ENCODE measurements at regions not wholly inside any gene's neighbourhood (a gene's known extent, or its start where the extent isn't known, plus 50 kb on each side); places are given as distances from the start of the nearest gene placed in this dataset.

GRCh38 chr7:50227726-50228125 is 76.8 kb upstream of the IKZF1 start:
- Mint-ChIP-seq H3K27me3 (no peaks in the 10 kb centered on the region), H3K4me1 (peaks cover 8% of the 10 kb centered on the region), H3K27ac (no peak overlapping the region), H3K9me3 (ENCODE audit: insufficient read depth) (no peaks in the 10 kb centered on the region), H3K4me3 (no peak overlapping the region)
- no peak for DNase-seq
- no peaks in the 10 kb centered on the region for H4K20me1 ChIP-seq (ENCODE audit: control insufficient read depth, insufficient read depth, low read length, poor library complexity, severe bottlenecking)
- 71% methylated on average over 4 of the region's 6 CpGs for WGBS (ENCODE audit: insufficient coverage)
- TF ChIP-seq CTCF (IDR thresholded peaks at IDR 0.05): no peak
- no peak for TF ChIP-seq EZH2 (IDR thresholded peaks at IDR 0.05; ENCODE audit: borderline replicate concordance, insufficient read depth, low read depth, low read length, poor library complexity, severe bottlenecking)
- no peaks in the 10 kb centered on the region for H3K4me1 ChIP-seq (ENCODE audit: control insufficient read depth in 2 of 2, insufficient read depth in 2 of 2, low read length in 2 of 2)
- no peaks in the 10 kb centered on the region for H3K27me3 ChIP-seq (replicated peaks in 1 of 4; ENCODE audit: control extremely low read depth in 1 of 4, control insufficient read depth in 3 of 4, insufficient read depth in 4 of 4, low read length in 3 of 4)
- H3K79me2 ChIP-seq (ENCODE audit: control insufficient read depth, insufficient read depth, low read length): no peaks in the 10 kb centered on the region
- H2AFZ ChIP-seq (ENCODE audit: insufficient read depth, low read depth, low read length, poor library complexity, severe bottlenecking): no peak overlapping the region
- H3K4me3 ChIP-seq (ENCODE audit: control extremely low read depth in 1 of 5, extremely low read depth in 1 of 5, insufficient read depth in 1 of 5, low read depth in 2 of 5, low read length in 4 of 5): no peak overlapping the region
- no peaks in the 10 kb centered on the region for H3K36me3 ChIP-seq (replicated peaks in 1 of 2; ENCODE audit: control extremely low read depth in 1 of 2, control insufficient read depth in 1 of 2, extremely low read depth in 1 of 2, insufficient read depth in 2 of 2, low read length in 1 of 2)
- no peak for ATAC-seq (ENCODE audit: low read depth)
- intact Hi-C loops (cut with micrococcal nuclease): no loop called here
- POLR2A ChIA-PET: no interaction called here
- no peak overlapping the region for H3K27ac ChIP-seq (ENCODE audit: low read length in 2 of 2)
- H3K4me2 ChIP-seq (replicated peaks; ENCODE audit: low read depth, low read length, poor library complexity, severe bottlenecking): no peak overlapping the region
- peaks cover 0 to 15% (median 5%) of the 10 kb centered on the region in 3 donors for H3K9me3 ChIP-seq (ENCODE audit: control extremely low read depth in 1 of 3, control insufficient read depth in 2 of 3, insufficient read depth in 1 of 3, low read length in 2 of 3)
- H3K9ac ChIP-seq (ENCODE audit: low read length): no peak overlapping the region
- CTCF ChIA-PET: interaction anchor here (0.6 to 2.4 kb wide), 9 partner anchors 9 to 190 kb away, joined by 3 to 8 read pairs (median 4); no protein-coding TSS in a partner anchor

GRCh38 chr7:50226669-50227068 is 77.8 kb upstream of the IKZF1 start:
- no peaks in the 10 kb centered on the region for H3K4me1 ChIP-seq (ENCODE audit: control insufficient read depth in 2 of 2, insufficient read depth in 2 of 2, low read length in 2 of 2)
- CTCF ChIA-PET: interaction anchor here (0.9 to 1.7 kb wide), 4 partner anchors 21 to 143 kb away, joined by 3 to 7 read pairs (median 4); no protein-coding TSS in a partner anchor
- H3K27ac ChIP-seq (ENCODE audit: low read length in 2 of 2): no peak overlapping the region
- no peak overlapping the region for H3K27ac Mint-ChIP-seq
- H3K4me2 ChIP-seq (replicated peaks; ENCODE audit: low read depth, low read length, poor library complexity, severe bottlenecking): no peak overlapping the region
- no peak for DNase-seq
- WGBS (ENCODE audit: insufficient coverage): 87% methylated on average over 3 of the region's 3 CpGs
- H2AFZ ChIP-seq (ENCODE audit: insufficient read depth, low read depth, low read length, poor library complexity, severe bottlenecking): no peak overlapping the region
- H3K4me3 ChIP-seq (ENCODE audit: control extremely low read depth in 1 of 5, extremely low read depth in 1 of 5, insufficient read depth in 1 of 5, low read depth in 2 of 5, low read length in 4 of 5): no peak overlapping the region
- H3K4me1 Mint-ChIP-seq: peaks cover 8% of the 10 kb centered on the region
- no peak for ATAC-seq (ENCODE audit: low read depth)
- H3K9me3 ChIP-seq (ENCODE audit: control extremely low read depth in 1 of 3, control insufficient read depth in 2 of 3, insufficient read depth in 1 of 3, low read length in 2 of 3): peaks cover 1 to 26% (median 5%) of the 10 kb centered on the region in 3 donors
- no peaks in the 10 kb centered on the region for H3K36me3 ChIP-seq (replicated peaks in 1 of 2; ENCODE audit: control extremely low read depth in 1 of 2, control insufficient read depth in 1 of 2, extremely low read depth in 1 of 2, insufficient read depth in 2 of 2, low read length in 1 of 2)
- no peaks in the 10 kb centered on the region for H3K27me3 Mint-ChIP-seq
- peaks cover 3% of the 10 kb centered on the region for H3K9me3 Mint-ChIP-seq (ENCODE audit: insufficient read depth)
- intact Hi-C loops (cut with micrococcal nuclease): no loop called here
- H3K27me3 ChIP-seq (replicated peaks in 1 of 4; ENCODE audit: control extremely low read depth in 1 of 4, control insufficient read depth in 3 of 4, insufficient read depth in 4 of 4, low read length in 3 of 4): no peaks in the 10 kb centered on the region
- no peaks in the 10 kb centered on the region for H4K20me1 ChIP-seq (ENCODE audit: control insufficient read depth, insufficient read depth, low read length, poor library complexity, severe bottlenecking)
- POLR2A ChIA-PET: no interaction called here
- TF ChIP-seq EZH2 (IDR thresholded peaks at IDR 0.05; ENCODE audit: borderline replicate concordance, insufficient read depth, low read depth, low read length, poor library complexity, severe bottlenecking): no peak
- TF ChIP-seq CTCF (IDR thresholded peaks at IDR 0.05): no peak
- H3K9ac ChIP-seq (ENCODE audit: low read length): no peak overlapping the region
- no peaks in the 10 kb centered on the region for H3K79me2 ChIP-seq (ENCODE audit: control insufficient read depth, insufficient read depth, low read length)
- no peak overlapping the region for H3K4me3 Mint-ChIP-seq

Data from B cell (primary cell).